ENCODE measurements at regions not wholly inside any gene's neighbourhood (a gene's known extent, or its start where the extent isn't known, plus 50 kb on each side); places are given as distances from the start of the nearest gene placed in this dataset.

GRCh38 chr6:11311970-11312369 is 79.5 kb upstream of the NEDD9 start:
- Histone ChIP-seq H3K4ac (ENCODE audit: low read depth, low read length) (no peak overlapping the region), H3K18ac (ENCODE audit: low read length) (no peak overlapping the region), H3K36me3 (ENCODE audit: control insufficient read depth in 1 of 2, insufficient read depth in 2 of 2, low read length in 2 of 2) (no peaks in the 10 kb centered on the region), H2BK12ac (ENCODE audit: low read length) (no peak overlapping the region), H4K8ac (ENCODE audit: low read depth, low read length) (no peak overlapping the region), H3K4me1 (ENCODE audit: control insufficient read depth in 1 of 2, insufficient read depth in 2 of 2, low read length in 2 of 2) (no peaks in the 10 kb centered on the region), H2BK5ac (ENCODE audit: low read depth, low read length, poor library complexity) (no peak overlapping the region), H4K91ac (ENCODE audit: low read depth, low read length) (no peak overlapping the region), H3K27me3 (ENCODE audit: insufficient read depth, low read length) (no peaks in the 10 kb centered on the region), H3K9me3 (ENCODE audit: insufficient read depth, low read depth, low read length) (peaks cover 1% of the 10 kb centered on the region), H3K9ac (ENCODE audit: low read length) (no peak overlapping the region), H4K12ac (ENCODE audit: low read depth, low read length) (no peak overlapping the region), H3K4me3 (ENCODE audit: low read depth, low read length) (no peak overlapping the region), H3K14ac (ENCODE audit: low read length) (no peak overlapping the region), H3K23ac (ENCODE audit: low read length) (no peak overlapping the region), H3K4me2 (ENCODE audit: low read length) (no peak overlapping the region), H2AK5ac (ENCODE audit: low read length) (no peak overlapping the region), H3K79me1 (ENCODE audit: low read length) (no peaks in the 10 kb centered on the region), H3K79me2 (ENCODE audit: control insufficient read depth, insufficient read depth, low read length, poor library complexity) (no peaks in the 10 kb centered on the region), H3K27ac (ENCODE audit: low read depth, low read length) (no peak overlapping the region), H2AFZ (ENCODE audit: insufficient read depth, low read length, poor library complexity) (no peak overlapping the region), H2BK120ac (ENCODE audit: insufficient read depth, low read length, poor library complexity) (no peak overlapping the region)
- DNase-seq = no peak
- WGBS (ENCODE audit: extremely low coverage, insufficient coverage, insufficient read length) = no CpG with 5 or more reads among the region's 1 CpG

DNA sequence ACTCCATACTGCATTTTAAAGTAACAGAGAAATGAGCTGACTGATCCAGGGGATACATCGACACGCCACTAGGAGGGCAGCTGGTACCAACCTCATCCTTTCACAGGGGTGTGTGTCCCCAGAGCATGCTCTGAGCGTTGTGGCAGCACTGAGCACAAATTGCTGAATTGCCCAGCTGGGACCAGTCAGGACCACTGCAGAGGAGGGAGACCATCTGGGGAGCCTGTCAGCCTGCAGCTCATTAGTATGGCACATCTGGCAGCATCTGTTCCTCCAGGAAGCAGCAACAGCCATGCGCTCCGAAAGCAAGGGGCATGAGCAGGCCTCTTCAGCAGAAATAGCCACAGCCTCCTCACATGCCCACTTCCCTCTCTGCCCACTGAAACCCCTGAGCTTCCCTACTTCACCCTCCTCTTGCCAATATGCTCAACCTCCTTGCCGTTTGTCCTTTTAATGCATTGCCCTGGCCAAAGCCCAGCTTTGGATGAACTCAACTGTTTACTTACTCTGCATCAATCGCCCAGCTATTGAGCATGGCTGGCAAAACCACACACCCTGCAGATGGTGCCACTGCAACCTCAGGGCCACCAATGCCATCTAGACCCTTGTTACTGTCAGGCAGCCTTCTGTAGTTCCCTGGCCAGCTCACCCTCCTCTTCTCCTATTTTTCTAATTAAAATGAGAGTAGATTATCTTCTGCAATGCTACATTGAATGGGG is 77.6 kb upstream of the NEDD9 start:
- Histone ChIP-seq H3K79me2 (ENCODE audit: control insufficient read depth, insufficient read depth, low read length, poor library complexity) (no peaks in the 10 kb centered on the region), H2BK120ac (ENCODE audit: insufficient read depth, low read length, poor library complexity) (no peak overlapping the region), H3K4me2 (ENCODE audit: low read length) (no peak overlapping the region), H3K27me3 (ENCODE audit: insufficient read depth, low read length) (no peaks in the 10 kb centered on the region), H3K4me1 (ENCODE audit: control insufficient read depth in 1 of 2, insufficient read depth in 2 of 2, low read length in 2 of 2) (no peaks in the 10 kb centered on the region), H4K91ac (ENCODE audit: low read depth, low read length) (no peak overlapping the region), H2AK5ac (ENCODE audit: low read length) (no peak overlapping the region), H2BK12ac (ENCODE audit: low read length) (no peak overlapping the region), H4K8ac (ENCODE audit: low read depth, low read length) (no peak overlapping the region), H3K79me1 (ENCODE audit: low read length) (no peaks in the 10 kb centered on the region), H3K18ac (ENCODE audit: low read length) (no peak overlapping the region), H3K9me3 (ENCODE audit: insufficient read depth, low read depth, low read length) (peaks cover 1% of the 10 kb centered on the region), H3K4me3 (ENCODE audit: low read depth, low read length) (no peak overlapping the region), H3K9ac (ENCODE audit: low read length) (no peak overlapping the region), H2AFZ (ENCODE audit: insufficient read depth, low read length, poor library complexity) (no peak overlapping the region), H3K4ac (ENCODE audit: low read depth, low read length) (no peak overlapping the region), H3K36me3 (ENCODE audit: control insufficient read depth in 1 of 2, insufficient read depth in 2 of 2, low read length in 2 of 2) (no peaks in the 10 kb centered on the region), H4K12ac (ENCODE audit: low read depth, low read length) (no peak overlapping the region), H3K27ac (ENCODE audit: low read depth, low read length) (no peak overlapping the region), H2BK5ac (ENCODE audit: low read depth, low read length, poor library complexity) (no peak overlapping the region), H3K23ac (ENCODE audit: low read length) (no peak overlapping the region), H3K14ac (ENCODE audit: low read length) (no peak overlapping the region)
- DNase-seq = no peak
- WGBS (ENCODE audit: extremely low coverage, insufficient coverage, insufficient read length) = no CpG with 5 or more reads among the region's 7 CpGs

- Histone ChIP-seq H3K4me3 (ENCODE audit: low read depth, low read length) (no peak overlapping the region), H3K79me2 (ENCODE audit: control insufficient read depth, insufficient read depth, low read length, poor library complexity) (no peaks in the 10 kb centered on the region), H2BK120ac (ENCODE audit: insufficient read depth, low read length, poor library complexity) (no peak overlapping the region), H4K8ac (ENCODE audit: low read depth, low read length) (no peak overlapping the region), H3K9me3 (ENCODE audit: insufficient read depth, low read depth, low read length) (peaks cover 1% of the 10 kb centered on the region), H3K4ac (ENCODE audit: low read depth, low read length) (no peak overlapping the region), H3K4me2 (ENCODE audit: low read length) (no peak overlapping the region), H2AFZ (ENCODE audit: insufficient read depth, low read length, poor library complexity) (no peak overlapping the region), H2BK12ac (ENCODE audit: low read length) (no peak overlapping the region), H3K14ac (ENCODE audit: low read length) (no peak overlapping the region), H3K36me3 (ENCODE audit: control insufficient read depth in 1 of 2, insufficient read depth in 2 of 2, low read length in 2 of 2) (no peaks in the 10 kb centered on the region), H3K9ac (ENCODE audit: low read length) (no peak overlapping the region), H3K4me1 (ENCODE audit: control insufficient read depth in 1 of 2, insufficient read depth in 2 of 2, low read length in 2 of 2) (no peaks in the 10 kb centered on the region), H3K27ac (ENCODE audit: low read depth, low read length) (no peak overlapping the region), H4K12ac (ENCODE audit: low read depth, low read length) (no peak overlapping the region), H3K23ac (ENCODE audit: low read length) (no peak overlapping the region), H3K79me1 (ENCODE audit: low read length) (no peaks in the 10 kb centered on the region), H4K91ac (ENCODE audit: low read depth, low read length) (no peak overlapping the region), H3K27me3 (ENCODE audit: insufficient read depth, low read length) (no peaks in the 10 kb centered on the region), H2AK5ac (ENCODE audit: low read length) (no peak overlapping the region), H2BK5ac (ENCODE audit: low read depth, low read length, poor library complexity) (no peak overlapping the region), H3K18ac (ENCODE audit: low read length) (no peak overlapping the region)
- no peak for DNase-seq
- no CpG with 5 or more reads among the region's 3 CpGs for WGBS (ENCODE audit: extremely low coverage, insufficient coverage, insufficient read length)
Measured at GRCh38 chr6:11307226-11307625, 74.8 kb upstream of the NEDD9 start.

- Histone ChIP-seq H3K27ac (ENCODE audit: low read depth, low read length) (no peak overlapping the region), H3K27me3 (ENCODE audit: insufficient read depth, low read length) (no peaks in the 10 kb centered on the region), H2AK5ac (ENCODE audit: low read length) (no peak overlapping the region), H3K4me2 (ENCODE audit: low read length) (no peak overlapping the region), H3K79me1 (ENCODE audit: low read length) (no peaks in the 10 kb centered on the region), H4K12ac (ENCODE audit: low read depth, low read length) (no peak overlapping the region), H3K14ac (ENCODE audit: low read length) (no peak overlapping the region), H3K36me3 (ENCODE audit: control insufficient read depth in 1 of 2, insufficient read depth in 2 of 2, low read length in 2 of 2) (no peaks in the 10 kb centered on the region), H3K4ac (ENCODE audit: low read depth, low read length) (no peak overlapping the region), H3K9me3 (ENCODE audit: insufficient read depth, low read depth, low read length) (no peaks in the 10 kb centered on the region), H4K91ac (ENCODE audit: low read depth, low read length) (no peak overlapping the region), H2AFZ (ENCODE audit: insufficient read depth, low read length, poor library complexity) (no peak overlapping the region), H4K8ac (ENCODE audit: low read depth, low read length) (no peak overlapping the region), H3K9ac (ENCODE audit: low read length) (no peak overlapping the region), H3K4me1 (ENCODE audit: control insufficient read depth in 1 of 2, insufficient read depth in 2 of 2, low read length in 2 of 2) (no peaks in the 10 kb centered on the region), H2BK12ac (ENCODE audit: low read length) (no peak overlapping the region), H3K18ac (ENCODE audit: low read length) (no peak overlapping the region), H2BK120ac (ENCODE audit: insufficient read depth, low read length, poor library complexity) (no peak overlapping the region), H3K23ac (ENCODE audit: low read length) (no peak overlapping the region), H3K79me2 (ENCODE audit: control insufficient read depth, insufficient read depth, low read length, poor library complexity) (no peaks in the 10 kb centered on the region), H2BK5ac (ENCODE audit: low read depth, low read length, poor library complexity) (no peak overlapping the region), H3K4me3 (ENCODE audit: low read depth, low read length) (no peak overlapping the region)
- no peak for DNase-seq
- WGBS (ENCODE audit: extremely low coverage, insufficient coverage, insufficient read length) = no CpG with 5 or more reads among the region's 3 CpGs
Measured at GRCh38 chr6:11304946-11305345, 72.5 kb upstream of the NEDD9 start.
